H1 (cell line): ENCODE measurements at regions not wholly inside any gene's neighbourhood (a gene's known extent, or its start where the extent isn't known, plus 50 kb on each side); places are given as distances from the start of the nearest gene placed in this dataset.

ENCODE experiments used
- CBX8 ChIP-seq: fragments of 300-800, 300-1000 bp; sonication (generic); IDR thresholded peaks from 2 replicates; pipeline ENCODE4 v1.7.1; 2016; ENCODE audit warnings: low read depth, low read length, borderline replicate concordance
- CTBP2 ChIP-seq: IDR thresholded peaks from 2 replicates; pipeline ENCODE4 v1.7.0; 2011; ENCODE audit warnings: borderline replicate concordance, mild to moderate bottlenecking, moderate library complexity, mixed read lengths, low read length; ENCODE audit not compliant: insufficient read depth, insufficient read length
- RXRA ChIP-seq: IDR thresholded peaks from 2 replicates; pipeline ENCODE4 v1.6.1; 2011; ENCODE audit warnings: low read depth, mild to moderate bottlenecking, low read length, moderate library complexity; ENCODE audit not compliant: insufficient read depth
- SUZ12 ChIP-seq: fragments of 200-600 bp; sonication (generic); IDR thresholded peaks from 2 replicates; pipeline ENCODE4 v1.6.1; 2012; ENCODE audit warnings: mild to moderate bottlenecking, inconsistent platforms, low read length, moderate library complexity, mixed read lengths

DNA sequence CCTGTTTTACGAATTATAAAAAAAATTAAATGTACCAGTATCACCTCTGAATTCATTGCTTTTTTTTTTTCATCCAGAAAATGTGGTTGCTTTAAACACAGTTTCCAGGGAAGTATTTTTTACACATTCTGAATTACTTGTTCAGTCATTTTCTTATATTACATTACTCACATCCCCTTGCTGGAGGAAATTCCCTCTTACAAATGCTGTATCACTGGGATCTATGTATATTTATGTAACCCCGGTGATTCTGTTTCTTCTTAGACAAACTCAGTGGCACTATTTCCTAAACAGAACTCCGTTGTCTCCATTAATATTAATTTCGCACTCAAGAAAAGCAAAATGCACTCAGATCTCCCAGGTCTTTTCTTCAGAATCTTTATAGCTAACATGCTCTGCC is 1078.5 kb upstream of the ZEB2 start (continued):
- TF ChIP-seq CTBP2 (no peak), RXRA (no peak), CBX8 (no peak), SUZ12 (no peak)
